K562 (cell line): ENCODE measurements at regions not wholly inside any gene's neighbourhood (a gene's known extent, or its start where the extent isn't known, plus 50 kb on each side); places are given as distances from the start of the nearest gene placed in this dataset.

Experiments
- ATAC-seq: fragments of 200-7000 bp; cut with Tn5 transposase; 3 replicates; pipeline ENCODE4 v1.9.1; 2020; ENCODE audit warnings: moderate library complexity
- BruUV-seq: library from RNA; stranded (reverse); fragments of 400-500 nt; replicated peaks from 2 replicates; lab custom pipeline; 2021; lab: Mats Ljungman, UMichigan
- CTCF ChIA-PET: fragments of 300-600 bp; formaldehyde crosslinking; extraction: SDS; loops from one replicate; lab custom pipeline; 2021; ENCODE audit warnings: low intra/inter-chr PET ratio; lab: Yijun Ruan, JAX
- POLR2A ChIA-PET: fragments of 300-600, 350-650 bp; sonication (Branson Sonifier 250); formaldehyde crosslinking; extraction: SDS; loops from one replicate; lab custom pipeline; 2021; ENCODE audit warnings: antibody characterized with exemption, inconsistent platforms; lab: Yijun Ruan, JAX
- DNase-seq, 4 experiments: peaks; one replicate each; pipeline versions ENCODE4 v3.0.0 to v3.0.0-alpha.2; 2011 to 2018; ENCODE audit warnings: low spot score in 3 of 4, mixed read lengths in 3 of 4; ENCODE audit errors: extremely low read depth in 1 of 4
- FAIRE-seq: peaks from 2 replicates; lab custom pipeline; 2011; peaks lifted over from hg19 to GRCh38; lab: Jason Lieb, UNC
- H2AFZ ChIP-seq: 2 replicates; pipeline ENCODE4 v1.6.0; 2011; ENCODE audit warnings: low read depth, low read length, control low read depth, inconsistent platforms
- H3K27ac ChIP-seq: fragments of 200-600 bp; 3 replicates; pipeline ENCODE4 v1.8.0; 2011; ENCODE audit warnings: low read depth, mild to moderate bottlenecking, control low read depth, inconsistent platforms, low read length, moderate library complexity, mixed read lengths; ENCODE audit errors: extremely low read depth
- H3K27me3 ChIP-seq, 2 experiments: fragments of 300-600 bp in 1 of 2; 2 replicates in 1 of 2; 3 replicates in 1 of 2; pipeline versions ENCODE4 v1.6.0 to v1.8.0; 2011; ENCODE audit warnings: inconsistent platforms in 2 of 2, low read length in 2 of 2, mild to moderate bottlenecking in 1 of 2, mixed read lengths in 1 of 2, moderate library complexity in 1 of 2; ENCODE audit not compliant: control insufficient read depth in 2 of 2, insufficient read depth in 2 of 2
- H3K36me3 ChIP-seq: fragments of 300-600 bp; 3 replicates; pipeline ENCODE4 v1.8.0; 2011; ENCODE audit warnings: mild to moderate bottlenecking, low read length, inconsistent platforms; ENCODE audit not compliant: control insufficient read depth, insufficient read depth
- H3K4me1 ChIP-seq, 2 experiments: fragments of 200-600 bp in 1 of 2; replicated peaks in 1 of 2; 2 replicates in 1 of 2; 3 replicates in 1 of 2; pipeline versions ENCODE4 v1.5.1 to v1.8.0; 2011; ENCODE audit warnings: inconsistent platforms in 2 of 2, low read length in 2 of 2, mild to moderate bottlenecking in 1 of 2, mixed read lengths in 1 of 2, moderate library complexity in 1 of 2; ENCODE audit not compliant: control insufficient read depth in 2 of 2, insufficient read depth in 2 of 2
- H3K4me2 ChIP-seq: 2 replicates; pipeline ENCODE4 v1.6.1; 2011; ENCODE audit warnings: low read length, control low read depth, inconsistent platforms, mixed read lengths; ENCODE audit not compliant: insufficient read depth
- H3K4me3 ChIP-seq: fragments of 200-600 bp; sonication (generic), shearing (Covaris generic); 2 replicates; pipeline ENCODE4 v1.5.1; 2016; ENCODE audit warnings: control low read depth, inconsistent platforms
- H3K79me2 ChIP-seq: fragments of 200-600 bp; 3 replicates; pipeline ENCODE4 v1.8.0; 2011; ENCODE audit warnings: low read length, inconsistent platforms; ENCODE audit not compliant: control insufficient read depth, insufficient read depth
- H3K9ac ChIP-seq, 2 experiments: 2 replicates each; pipeline versions ENCODE4 v1.6.0 to v1.6.1; 2011; ENCODE audit warnings: low read depth in 2 of 2, low read length in 2 of 2, control low read depth in 1 of 2, inconsistent platforms in 1 of 2, mild to moderate bottlenecking in 1 of 2, mixed read lengths in 1 of 2; ENCODE audit not compliant: insufficient read depth in 1 of 2
- H3K9me1 ChIP-seq: one replicate; pipeline ENCODE4 v1.6.0; 2011; ENCODE audit warnings: inconsistent platforms, mild to moderate bottlenecking, low read length, moderate library complexity; ENCODE audit not compliant: control insufficient read depth, insufficient read depth
- H3K9me3 ChIP-seq: replicated peaks from 2 replicates; pipeline ENCODE4 v1.5.1; 2011; ENCODE audit warnings: low read depth, low read length, inconsistent platforms; ENCODE audit not compliant: control insufficient read depth, insufficient read depth
- H4K20me1 ChIP-seq: replicated peaks from 2 replicates; pipeline ENCODE4 v1.6.1; 2011; ENCODE audit warnings: low read length, inconsistent platforms, mixed read lengths; ENCODE audit not compliant: control insufficient read depth, insufficient read depth
- ATF1 ChIP-seq, 2 experiments: fragments of 450-650 bp in 1 of 2; IDR thresholded peaks; 2 replicates each; pipeline ENCODE4 v1.6.1; 2016; ENCODE audit warnings: missing compliant biosample characterization in 1 of 2, missing genetic modification characterization in 1 of 2
- CEBPG ChIP-seq, 3 experiments: fragments of 200-800 bp in 1 of 3; sonication (Bioruptor generic) in 1 of 3; sonication (generic) in 1 of 3; formaldehyde crosslinking in 1 of 3; IDR thresholded peaks in 2 of 3; conservative IDR thresholded peaks in 1 of 3; 2 replicates each; pipeline versions ENCODE4 v1.6.1 to v1.8.0; 2016 to 2022; ENCODE audit warnings: missing compliant biosample characterization in 2 of 3, missing genetic modification characterization in 2 of 3, mild to moderate bottlenecking in 1 of 3, missing genetic modification reagents in 1 of 3
- IRF2 ChIP-seq: sonication (generic); formaldehyde crosslinking; IDR thresholded peaks from 2 replicates; pipeline ENCODE4 v1.8.1; 2022; ENCODE audit warnings: mild to moderate bottlenecking, missing genetic modification reagents
- MYNN ChIP-seq, 2 experiments: sonication (generic); formaldehyde crosslinking in 1 of 2; IDR thresholded peaks; 2 replicates each; pipeline versions ENCODE4 v1.5.0 to v1.6.1; 2016 to 2020; ENCODE audit warnings: antibody characterized with exemption in 1 of 2, missing genetic modification reagents in 1 of 2
- RBM22 ChIP-seq: fragments of 200-400 bp; formaldehyde crosslinking; IDR thresholded peaks from 2 replicates; pipeline ENCODE4 v1.6.1; 2018; ENCODE audit warnings: low read length, low read depth; ENCODE audit not compliant: poor library complexity, severe bottlenecking
- ZNF217 ChIP-seq: sonication (generic); formaldehyde crosslinking; IDR thresholded peaks from 2 replicates; pipeline ENCODE4 v1.8.0; 2022; ENCODE audit warnings: mild to moderate bottlenecking, missing genetic modification reagents
- WGBS: fragments of 100-300 bp; shearing (Covaris generic); methylation state at CpG from one replicate; pipeline ENCODE4 v1.1.6; 2016; ENCODE audit warnings: low coverage, mixed read lengths; ENCODE audit not compliant: insufficient coverage; ENCODE audit errors: missing lambda C conversion rate; 5-methylcytosine and 5-hydroxymethylcytosine counted together
- in situ Hi-C: fragments of 300-500 bp; cut with MboI; formaldehyde crosslinking; loops from 4 replicates; pipeline ENCODE4 v1.15.0; 2018; ENCODE audit warnings: inconsistent platforms, mixed read lengths
- intact Hi-C: fragments of 100-400 bp; cut with micrococcal nuclease; formaldehyde crosslinking; loops from 2 replicates; pipeline ENCODE4 v1.14.2; 2022
- TF ChIP-seq, protein P1 (sequence below): fragments of 250-450 bp; sonication (Bioruptor Pico); IDR thresholded peaks from 2 replicates; pipeline ENCODE4 v1.8.0; 2022; ENCODE audit warnings: inconsistent platforms

DNA sequence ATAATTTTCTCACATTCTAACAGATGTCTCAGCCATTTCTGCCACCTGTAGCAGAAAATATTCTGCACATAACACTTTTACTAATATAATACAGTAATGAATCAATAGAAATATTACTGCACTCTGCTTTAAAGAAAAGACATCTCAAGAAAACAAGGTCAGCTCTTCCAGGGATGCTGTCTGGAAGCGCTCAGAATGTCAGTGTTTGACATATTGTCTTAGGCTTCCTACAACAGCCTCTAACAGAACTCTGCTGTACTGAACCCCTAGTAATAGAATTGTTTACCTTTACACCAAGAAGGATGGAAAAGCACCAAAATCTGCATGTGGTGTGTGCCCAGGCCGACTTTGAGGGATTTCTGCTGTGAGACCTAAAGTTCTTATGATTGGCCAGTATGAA is 61.9 kb upstream of the FSTL1 start:
- FAIRE-seq (no peak), ATAC-seq (no peak), DNase-seq (no peak)
- Histone ChIP-seq H3K9me3 (no peaks in the 10 kb centered on the region), H3K4me3 (no peak overlapping the region), H3K4me2 (no peak overlapping the region), H3K9me1 (no peaks in the 10 kb centered on the region), H2AFZ (no peak overlapping the region), H4K20me1 (no peaks in the 10 kb centered on the region), H3K27me3 (no peaks in the 10 kb centered on the region), H3K36me3 (no peaks in the 10 kb centered on the region), H3K79me2 (no peaks in the 10 kb centered on the region), H3K27ac (no peak overlapping the region), H3K9ac (no peak overlapping the region), H3K4me1 (no peaks in the 10 kb centered on the region)
- BruUV-seq, result no TSS peak
- ChIA-PET CTCF (no interaction called here), POLR2A (no interaction called here)
- WGBS, result 0% methylated on average over 2 of the region's 2 CpGs
- no peak for TF ChIP-seq RBM22
- no peak for TF ChIP-seq CEBPG (CRISPR knock-in tag; IDR thresholded peaks at IDR 0.05)
- no peak for TF ChIP-seq CEBPG (tag; conservative IDR thresholded peaks at IDR 0.05 in 1 of 2, IDR thresholded peaks at IDR 0.05 in 1 of 2)
- no peak for TF ChIP-seq ATF1 (CRISPR knock-in tag; IDR thresholded peaks at IDR 0.05)
- no peak for TF ChIP-seq ATF1 (tag; IDR thresholded peaks at IDR 0.05)
- TF ChIP-seq MYNN (IDR thresholded peaks at IDR 0.05), result no peak
- no peak for TF ChIP-seq MYNN (CRISPR knock-in tag; IDR thresholded peaks at IDR 0.05)
- TF ChIP-seq, protein P1, sequence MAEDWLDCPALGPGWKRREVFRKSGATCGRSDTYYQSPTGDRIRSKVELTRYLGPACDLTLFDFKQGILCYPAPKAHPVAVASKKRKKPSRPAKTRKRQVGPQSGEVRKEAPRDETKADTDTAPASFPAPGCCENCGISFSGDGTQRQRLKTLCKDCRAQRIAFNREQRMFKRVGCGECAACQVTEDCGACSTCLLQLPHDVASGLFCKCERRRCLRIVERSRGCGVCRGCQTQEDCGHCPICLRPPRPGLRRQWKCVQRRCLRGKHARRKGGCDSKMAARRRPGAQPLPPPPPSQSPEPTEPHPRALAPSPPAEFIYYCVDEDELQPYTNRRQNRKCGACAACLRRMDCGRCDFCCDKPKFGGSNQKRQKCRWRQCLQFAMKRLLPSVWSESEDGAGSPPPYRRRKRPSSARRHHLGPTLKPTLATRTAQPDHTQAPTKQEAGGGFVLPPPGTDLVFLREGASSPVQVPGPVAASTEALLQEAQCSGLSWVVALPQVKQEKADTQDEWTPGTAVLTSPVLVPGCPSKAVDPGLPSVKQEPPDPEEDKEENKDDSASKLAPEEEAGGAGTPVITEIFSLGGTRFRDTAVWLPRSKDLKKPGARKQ (CRISPR knock-in tag), result no peak
- no peak for TF ChIP-seq ZNF217 (CRISPR knock-in tag)
- TF ChIP-seq IRF2, result no peak
- intact Hi-C loops (no loop called here), in situ Hi-C loops (no loop called here)
